ENCODE measurements at regions not wholly inside any gene's neighbourhood (a gene's known extent, or its start where the extent isn't known, plus 50 kb on each side); places are given as distances from the start of the nearest gene placed in this dataset.

- no peaks in the 10 kb centered on the region for H3K4me1 Mint-ChIP-seq
- Histone ChIP-seq H3K4me3 (ENCODE audit: low read length) (no peak overlapping the region), H3K4me1 (ENCODE audit: insufficient read depth, low read length) (no peaks in the 10 kb centered on the region), H3K27me3 (ENCODE audit: insufficient read depth, low read length, poor library complexity, severe bottlenecking) (no peaks in the 10 kb centered on the region), H3K36me3 (ENCODE audit: insufficient read depth, low read length) (no peaks in the 10 kb centered on the region), H3K9me3 (ENCODE audit: low read length) (no peaks in the 10 kb centered on the region), H3K27ac (ENCODE audit: low read depth, low read length) (no peak overlapping the region)
- POLR2A ChIA-PET, result no interaction called here
- no peak overlapping the region for H3K4me3 Mint-ChIP-seq
- CTCF ChIA-PET, result no interaction called here
- no peaks in the 10 kb centered on the region for H3K36me3 Mint-ChIP-seq
- peaks cover 14 to 34% of the 10 kb centered on the region in 2 donors for H3K27me3 Mint-ChIP-seq
- no peak for DNase-seq
- H3K27ac Mint-ChIP-seq, result no peak overlapping the region
- no peaks in the 10 kb centered on the region for H3K9me3 Mint-ChIP-seq
Observed at GRCh38 chr14:36067428-36068187, 108.9 kb downstream of the PTCSC3 start.

DNA sequence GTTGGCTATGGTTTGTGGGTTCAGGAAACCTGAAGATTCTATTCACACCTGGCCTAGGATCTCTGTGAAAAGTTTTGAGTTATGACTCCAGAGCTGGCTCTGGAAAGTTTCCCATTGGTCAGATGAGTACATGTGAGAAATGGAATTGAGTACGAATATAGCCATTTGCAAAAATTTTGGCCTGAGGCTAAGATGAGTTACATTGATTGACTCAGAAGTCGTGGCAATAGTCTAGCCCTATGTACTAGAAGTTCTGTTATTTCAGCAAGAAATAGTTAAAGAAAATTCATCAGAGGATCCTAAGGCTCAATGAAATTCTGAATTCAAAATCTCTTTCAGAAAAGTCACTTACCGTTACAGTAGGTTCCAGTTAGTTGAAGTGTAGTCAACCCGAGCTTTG is 109.9 kb downstream of the PTCSC3 start:
- H3K4me3 Mint-ChIP-seq, result no peak overlapping the region
- Histone ChIP-seq H3K4me1 (ENCODE audit: insufficient read depth, low read length) (no peaks in the 10 kb centered on the region), H3K36me3 (ENCODE audit: insufficient read depth, low read length) (no peaks in the 10 kb centered on the region), H3K27me3 (ENCODE audit: insufficient read depth, low read length, poor library complexity, severe bottlenecking) (no peaks in the 10 kb centered on the region), H3K9me3 (ENCODE audit: low read length) (no peaks in the 10 kb centered on the region), H3K4me3 (ENCODE audit: low read length) (no peak overlapping the region), H3K27ac (ENCODE audit: low read depth, low read length) (no peak overlapping the region)
- H3K36me3 Mint-ChIP-seq, result no peaks in the 10 kb centered on the region
- CTCF ChIA-PET, result no interaction called here
- H3K27me3 Mint-ChIP-seq, result peaks cover 9 to 31% of the 10 kb centered on the region in 2 donors
- H3K27ac Mint-ChIP-seq, result no peak overlapping the region
- POLR2A ChIA-PET, result no interaction called here
- no peaks in the 10 kb centered on the region for H3K9me3 Mint-ChIP-seq
- DNase-seq, result no peak
- no peaks in the 10 kb centered on the region for H3K4me1 Mint-ChIP-seq

DNA sequence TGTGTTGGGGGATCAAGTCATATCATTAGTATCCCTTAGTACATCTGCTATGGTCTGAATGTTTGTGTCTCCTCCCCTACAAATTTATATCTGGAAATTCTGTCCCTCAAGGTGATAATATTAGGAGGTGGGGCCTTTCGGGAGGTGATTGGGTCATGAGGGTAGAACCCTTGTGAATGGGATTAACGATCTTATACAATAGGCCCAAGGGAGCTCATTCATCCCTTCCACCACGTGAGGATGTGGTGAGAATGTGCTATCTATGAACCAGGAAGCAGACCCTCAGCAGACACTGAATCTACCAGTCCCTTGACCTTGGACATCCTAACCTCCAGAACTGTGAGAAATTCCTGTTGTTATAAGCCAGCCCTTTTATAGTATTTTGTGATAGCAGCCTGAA is 110.7 kb downstream of the PTCSC3 start:
- CTCF ChIA-PET, result no interaction called here
- no peaks in the 10 kb centered on the region for H3K9me3 Mint-ChIP-seq

DNA sequence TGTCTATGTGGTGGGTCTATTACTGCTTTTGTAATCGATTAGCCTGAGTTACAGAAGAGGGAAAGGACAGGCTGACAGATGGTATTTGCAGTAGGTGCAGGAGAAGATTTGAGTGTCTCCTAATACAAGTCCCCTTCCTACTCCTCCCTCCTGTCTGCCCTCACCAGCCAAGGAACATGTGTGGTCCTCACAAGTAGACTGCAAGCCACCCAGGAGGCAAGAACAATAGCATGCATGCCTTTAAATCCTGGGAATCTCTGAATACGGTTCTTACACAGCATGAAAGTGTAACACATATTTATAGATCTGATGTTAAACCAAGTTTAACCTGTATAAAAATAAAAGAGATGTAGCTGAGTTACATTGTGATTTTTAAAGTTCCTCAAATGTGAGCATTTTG is 117.0 kb downstream of the PTCSC3 start:
- Mint-ChIP-seq H3K4me1 (no peaks in the 10 kb centered on the region), H3K4me3 (no peak overlapping the region), H3K36me3 (no peaks in the 10 kb centered on the region), H3K9me3 (no peaks in the 10 kb centered on the region), H3K27ac (no peak overlapping the region), H3K27me3 (peaks cover 0 to 12% of the 10 kb centered on the region in 2 donors)
- no peak overlapping the region for H3K4me3 ChIP-seq (ENCODE audit: low read length)
- CTCF ChIA-PET, result no interaction called here
- H3K27me3 ChIP-seq (ENCODE audit: insufficient read depth, low read length, poor library complexity, severe bottlenecking), result no peaks in the 10 kb centered on the region
- H3K9me3 ChIP-seq (ENCODE audit: low read length), result no peaks in the 10 kb centered on the region
- DNase-seq, result no peak
- H3K36me3 ChIP-seq (ENCODE audit: insufficient read depth, low read length), result no peaks in the 10 kb centered on the region
- H3K27ac ChIP-seq (ENCODE audit: low read depth, low read length), result no peak overlapping the region
- POLR2A ChIA-PET, result no interaction called here
- H3K4me1 ChIP-seq (ENCODE audit: insufficient read depth, low read length), result no peaks in the 10 kb centered on the region

More for the DNA sequence above, 110.7 kb downstream of the PTCSC3 start:
- Mint-ChIP-seq H3K36me3 (no peaks in the 10 kb centered on the region), H3K4me1 (no peaks in the 10 kb centered on the region), H3K27me3 (peaks cover 9 to 23% of the 10 kb centered on the region in 2 donors), H3K4me3 (no peak overlapping the region), H3K27ac (no peak overlapping the region)
- POLR2A ChIA-PET, result no interaction called here
- Histone ChIP-seq H3K27me3 (ENCODE audit: insufficient read depth, low read length, poor library complexity, severe bottlenecking) (no peaks in the 10 kb centered on the region), H3K4me3 (ENCODE audit: low read length) (no peak overlapping the region), H3K27ac (ENCODE audit: low read depth, low read length) (no peak overlapping the region), H3K4me1 (ENCODE audit: insufficient read depth, low read length) (no peaks in the 10 kb centered on the region), H3K36me3 (ENCODE audit: insufficient read depth, low read length) (no peaks in the 10 kb centered on the region), H3K9me3 (ENCODE audit: low read length) (no peaks in the 10 kb centered on the region)
- DNase-seq, result no peak

GRCh38 chr14:36057452-36058116 is 118.9 kb downstream of the PTCSC3 start:
- Histone ChIP-seq H3K9me3 (ENCODE audit: low read length) (no peaks in the 10 kb centered on the region), H3K4me1 (ENCODE audit: insufficient read depth, low read length) (no peaks in the 10 kb centered on the region), H3K27me3 (ENCODE audit: insufficient read depth, low read length, poor library complexity, severe bottlenecking) (no peaks in the 10 kb centered on the region), H3K27ac (ENCODE audit: low read depth, low read length) (no peak overlapping the region), H3K4me3 (ENCODE audit: low read length) (no peak overlapping the region), H3K36me3 (ENCODE audit: insufficient read depth, low read length) (no peaks in the 10 kb centered on the region)
- Mint-ChIP-seq H3K27me3 (peaks cover 0 to 1% of the 10 kb centered on the region in 2 donors), H3K4me3 (no peak overlapping the region), H3K36me3 (no peaks in the 10 kb centered on the region), H3K9me3 (peaks cover 0 to 2% (median 0%) of the 10 kb centered on the region in 5 donors), H3K4me1 (no peaks in the 10 kb centered on the region), H3K27ac (no peak overlapping the region)
- ChIA-PET POLR2A (no interaction called here), CTCF (no interaction called here)
- no peak for DNase-seq

- Histone ChIP-seq H3K36me3 (ENCODE audit: insufficient read depth, low read length) (no peaks in the 10 kb centered on the region), H3K27ac (ENCODE audit: low read depth, low read length) (no peak overlapping the region), H3K9me3 (ENCODE audit: low read length) (no peaks in the 10 kb centered on the region), H3K4me1 (ENCODE audit: insufficient read depth, low read length) (no peaks in the 10 kb centered on the region), H3K27me3 (ENCODE audit: insufficient read depth, low read length, poor library complexity, severe bottlenecking) (no peaks in the 10 kb centered on the region), H3K4me3 (ENCODE audit: low read length) (no peak overlapping the region)
- no peak for DNase-seq
- Mint-ChIP-seq H3K4me1 (no peaks in the 10 kb centered on the region), H3K9me3 (peaks cover 0 to 2% (median 0%) of the 10 kb centered on the region in 5 donors), H3K4me3 (no peak overlapping the region), H3K27me3 (no peaks in the 10 kb centered on the region), H3K36me3 (no peaks in the 10 kb centered on the region), H3K27ac (no peak overlapping the region)
- ChIA-PET POLR2A (no interaction called here), CTCF (no interaction called here)
Observed at GRCh38 chr14:36056845-36057244, 119.7 kb downstream of the PTCSC3 start.

GRCh38 chr14:36055681-36056225 is 120.8 kb downstream of the PTCSC3 start:
- CTCF ChIA-PET, result no interaction called here

DNA sequence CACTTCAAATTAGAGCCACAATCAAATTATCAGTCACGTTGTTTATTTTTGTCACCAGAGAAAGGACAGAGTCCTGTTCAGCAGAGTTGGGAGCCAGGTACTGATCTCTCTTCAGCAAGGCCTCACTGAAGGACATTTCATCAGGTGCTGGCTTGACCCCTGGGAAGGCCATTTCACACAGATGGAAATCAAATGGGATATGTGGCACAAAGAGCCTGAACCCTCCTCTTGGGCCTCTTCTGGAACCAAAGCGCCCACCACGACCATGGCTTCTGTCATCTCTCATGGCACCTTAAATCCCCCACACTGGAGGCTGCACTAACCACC is 121.5 kb downstream of the PTCSC3 start:
- no peak overlapping the region for H3K4me3 ChIP-seq (ENCODE audit: low read length)
- H3K36me3 ChIP-seq (ENCODE audit: insufficient read depth, low read length), result no peaks in the 10 kb centered on the region
- H3K27me3 Mint-ChIP-seq, result peaks cover 0 to 4% of the 10 kb centered on the region in 2 donors
- H3K9me3 ChIP-seq (ENCODE audit: low read length), result no peaks in the 10 kb centered on the region
- ChIA-PET POLR2A (no interaction called here), CTCF (no interaction called here)
- H3K4me1 ChIP-seq (ENCODE audit: insufficient read depth, low read length), result no peaks in the 10 kb centered on the region
- no peaks in the 10 kb centered on the region for H3K27me3 ChIP-seq (ENCODE audit: insufficient read depth, low read length, poor library complexity, severe bottlenecking)
- H3K27ac ChIP-seq (ENCODE audit: low read depth, low read length), result no peak overlapping the region
- H3K4me3 Mint-ChIP-seq, result no peak overlapping the region
- H3K36me3 Mint-ChIP-seq, result no peaks in the 10 kb centered on the region
- peaks cover 0 to 2% (median 0%) of the 10 kb centered on the region in 5 donors for H3K9me3 Mint-ChIP-seq
- DNase-seq, result no peak
- no peaks in the 10 kb centered on the region for H3K4me1 Mint-ChIP-seq
- H3K27ac Mint-ChIP-seq, result no peak overlapping the region

More at GRCh38 chr14:36055681-36056225, 120.8 kb downstream of the PTCSC3 start:
- no peak overlapping the region for H3K4me3 ChIP-seq (ENCODE audit: low read length)
- H3K9me3 Mint-ChIP-seq, result peaks cover 0 to 2% (median 0%) of the 10 kb centered on the region in 5 donors
- H3K36me3 Mint-ChIP-seq, result no peaks in the 10 kb centered on the region
- H3K27ac Mint-ChIP-seq, result no peak overlapping the region
- H3K27ac ChIP-seq (ENCODE audit: low read depth, low read length), result no peak overlapping the region
- no peaks in the 10 kb centered on the region for H3K27me3 ChIP-seq (ENCODE audit: insufficient read depth, low read length, poor library complexity, severe bottlenecking)
- POLR2A ChIA-PET, result no interaction called here
- no peaks in the 10 kb centered on the region for H3K36me3 ChIP-seq (ENCODE audit: insufficient read depth, low read length)
- H3K4me1 Mint-ChIP-seq, result no peaks in the 10 kb centered on the region
- H3K4me1 ChIP-seq (ENCODE audit: insufficient read depth, low read length), result no peaks in the 10 kb centered on the region
- peaks cover 0 to 4% of the 10 kb centered on the region in 2 donors for H3K27me3 Mint-ChIP-seq
- no peaks in the 10 kb centered on the region for H3K9me3 ChIP-seq (ENCODE audit: low read length)
- no peak overlapping the region for H3K4me3 Mint-ChIP-seq
- DNase-seq, result no peak
